ENCODE measurements at regions not wholly inside any gene's neighbourhood (a gene's known extent, or its start where the extent isn't known, plus 50 kb on each side); places are given as distances from the start of the nearest gene placed in this dataset.

GRCh38 chr6:149267072-149267471 lies 50.4 kb upstream of the TAB2 start:
- Histone ChIP-seq H3F3A (ENCODE audit: insufficient read depth, low read length) (no peaks in the 10 kb centered on the region), H3K27ac (ENCODE audit: low read depth, low read length, poor library complexity, severe bottlenecking) (no peak overlapping the region), H4K20me1 (ENCODE audit: insufficient read depth, low read length) (no peaks in the 10 kb centered on the region), H2AFZ (ENCODE audit: low read length) (no peak overlapping the region), H3K9me3 (ENCODE audit: low read length) (no peaks in the 10 kb centered on the region), H3K4me1 (ENCODE audit: insufficient read depth, low read length, severe bottlenecking) (no peaks in the 10 kb centered on the region), H3K27me3 (ENCODE audit: insufficient read depth, low read length) (peaks cover 5% of the 10 kb centered on the region; the same call in 1 of the 2 replicates), H3K9me2 (ENCODE audit: low read depth, low read length) (no peaks in the 10 kb centered on the region), H3K4me3 (ENCODE audit: low read depth, low read length, poor library complexity, severe bottlenecking) (no peak overlapping the region), H3K4me2 (ENCODE audit: low read length) (no peak overlapping the region), H3K79me2 (ENCODE audit: insufficient read depth, low read length) (no peaks in the 10 kb centered on the region), H3K36me3 (ENCODE audit: insufficient read depth, low read length) (no peaks in the 10 kb centered on the region), H3K9ac (ENCODE audit: low read length) (no peak overlapping the region)
- no peak for TF ChIP-seq EZH2 (IDR thresholded peaks at IDR 0.05; ENCODE audit: borderline replicate concordance, low read length)
- TF ChIP-seq CTCF (IDR thresholded peaks at IDR 0.05; ENCODE audit: low read length): no peak

GRCh38 chr6:149267513-149268043 lies 49.9 kb upstream of the TAB2 start:
- Histone ChIP-seq H3K4me1 (ENCODE audit: insufficient read depth, low read length, severe bottlenecking) (no peaks in the 10 kb centered on the region), H3K9me3 (ENCODE audit: low read length) (no peaks in the 10 kb centered on the region), H3K27ac (ENCODE audit: low read depth, low read length, poor library complexity, severe bottlenecking) (no peak overlapping the region), H3K27me3 (ENCODE audit: insufficient read depth, low read length) (peaks cover 5% of the 10 kb centered on the region; the same call in 1 of the 2 replicates), H4K20me1 (ENCODE audit: insufficient read depth, low read length) (no peaks in the 10 kb centered on the region), H3K79me2 (ENCODE audit: insufficient read depth, low read length) (no peaks in the 10 kb centered on the region), H3K9ac (ENCODE audit: low read length) (no peak overlapping the region), H3K36me3 (ENCODE audit: insufficient read depth, low read length) (no peaks in the 10 kb centered on the region), H3K4me2 (ENCODE audit: low read length) (no peak overlapping the region), H3K4me3 (ENCODE audit: low read depth, low read length, poor library complexity, severe bottlenecking) (no peak overlapping the region), H2AFZ (ENCODE audit: low read length) (no peak overlapping the region), H3F3A (ENCODE audit: insufficient read depth, low read length) (no peaks in the 10 kb centered on the region), H3K9me2 (ENCODE audit: low read depth, low read length) (no peaks in the 10 kb centered on the region)
- no peak for TF ChIP-seq EZH2 (IDR thresholded peaks at IDR 0.05; ENCODE audit: borderline replicate concordance, low read length)
- no peak for TF ChIP-seq CTCF (IDR thresholded peaks at IDR 0.05; ENCODE audit: low read length)
